ENCODE measurements at regions not wholly inside any gene's neighbourhood (a gene's known extent, or its start where the extent isn't known, plus 50 kb on each side); places are given as distances from the start of the nearest gene placed in this dataset.

GRCh38 chr5:42879291-42879690 is 67.6 kb upstream of the SELENOP start:
- CTCF ChIA-PET, result interaction anchor here (1.2 to 4.5 kb wide), 2 partner anchors 10 to 23 kb away, joined by 3 to 25 read pairs; no protein-coding TSS in a partner anchor
- no peak for TF ChIP-seq CTCF (IDR thresholded peaks at IDR 0.05; ENCODE audit: control extremely low read depth, extremely low read depth, low read depth, missing control alignments)
- no peak for DNase-seq (ENCODE audit: extremely low spot score)
- POLR2A ChIA-PET, result no interaction called here

GRCh38 chr5:42878550-42878949 is 66.9 kb upstream of the SELENOP start:
- ChIA-PET POLR2A (no interaction called here), CTCF (interaction anchor here (0.9 to 4.5 kb wide), 6 partner anchors 9 to 35 kb away, joined by 3 to 25 read pairs (median 5); no protein-coding TSS in a partner anchor)

DNA sequence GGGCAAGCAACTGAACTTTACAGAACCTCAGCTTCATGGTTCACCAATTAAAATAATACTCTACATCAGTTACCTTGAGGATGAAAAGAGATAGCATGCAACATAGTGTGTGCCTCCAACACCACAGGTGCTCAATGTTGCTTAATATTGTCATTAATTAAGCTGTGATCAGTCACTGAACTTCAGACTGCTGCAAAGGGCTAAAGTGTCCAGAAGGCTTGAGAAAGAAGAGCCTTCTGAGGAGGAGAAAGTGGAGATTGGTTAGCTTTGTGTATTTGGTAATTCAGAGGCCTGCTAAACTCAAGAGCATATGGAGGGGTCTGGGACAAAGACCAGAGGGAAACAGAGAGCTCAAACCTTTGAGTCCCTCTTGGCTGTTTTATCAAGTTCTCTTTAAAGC is 66.3 kb upstream of the SELENOP start:
- no peak for DNase-seq (ENCODE audit: extremely low spot score)
- POLR2A ChIA-PET, result no interaction called here
- TF ChIP-seq CTCF (IDR thresholded peaks at IDR 0.05; ENCODE audit: control extremely low read depth, extremely low read depth, low read depth, missing control alignments), result no peak
- CTCF ChIA-PET, result interaction anchor here (0.9 to 4.5 kb wide), 6 partner anchors 8 to 35 kb away, joined by 3 to 25 read pairs (median 5); no protein-coding TSS in a partner anchor

More at GRCh38 chr5:42878550-42878949, 66.9 kb upstream of the SELENOP start:
- no peak for DNase-seq (ENCODE audit: extremely low spot score)
- no peak for TF ChIP-seq CTCF (IDR thresholded peaks at IDR 0.05; ENCODE audit: control extremely low read depth, extremely low read depth, low read depth, missing control alignments)

- TF ChIP-seq CTCF (IDR thresholded peaks at IDR 0.05; ENCODE audit: control extremely low read depth, extremely low read depth, low read depth, missing control alignments), result no peak
- POLR2A ChIA-PET, result no interaction called here
Measured at GRCh38 chr5:42877431-42877830, 65.7 kb upstream of the SELENOP start.

GRCh38 chr5:42876375-42876844 is 64.7 kb upstream of the SELENOP start:
- DNase-seq (ENCODE audit: extremely low spot score), result no peak
- TF ChIP-seq CTCF (IDR thresholded peaks at IDR 0.05; ENCODE audit: control extremely low read depth, extremely low read depth, low read depth, missing control alignments), result no peak
- POLR2A ChIA-PET, result no interaction called here
- CTCF ChIA-PET, result interaction anchor here (4.5 kb wide), 1 partner anchor 13 kb away, joined by 25 read pairs; no protein-coding TSS in a partner anchor

More at GRCh38 chr5:42877431-42877830, 65.7 kb upstream of the SELENOP start:
- CTCF ChIA-PET, result interaction anchor here (1.4 to 4.5 kb wide), 4 partner anchors 8 to 34 kb away, joined by 4 to 25 read pairs (median 7); no protein-coding TSS in a partner anchor
- no peak for DNase-seq (ENCODE audit: extremely low spot score)

- TF ChIP-seq CTCF (IDR thresholded peaks at IDR 0.05; ENCODE audit: control extremely low read depth, extremely low read depth, low read depth, missing control alignments), result no peak
- CTCF ChIA-PET, result interaction anchor here (4.5 kb wide), 1 partner anchor 13 kb away, joined by 25 read pairs; no protein-coding TSS in a partner anchor
- POLR2A ChIA-PET, result no interaction called here
- no peak for DNase-seq (ENCODE audit: extremely low spot score)
Measured at GRCh38 chr5:42875785-42876374, 64.2 kb upstream of the SELENOP start.
